GM20000 (cell line): ENCODE measurements at regions not wholly inside any gene's neighbourhood (a gene's known extent, or its start where the extent isn't known, plus 50 kb on each side); places are given as distances from the start of the nearest gene placed in this dataset.

ENCODE experiments used
- DNase-seq: peaks from one replicate; pipeline ENCODE4 v3.0.0; 2012; ENCODE audit warnings: low spot score
- CTCF ChIP-seq: IDR thresholded peaks from 2 replicates; pipeline ENCODE4 v1.5.1; 2012; ENCODE audit warnings: mild to moderate bottlenecking, control low read depth; ENCODE audit errors: extremely low read depth, missing control alignments

- no peak for TF ChIP-seq CTCF
Measured at GRCh38 chr12:46958599-46959290, 120.7 kb upstream of the PCED1B start.

GRCh38 chr12:46959502-46959901 lies 119.9 kb upstream of the PCED1B start:
- no peak for DNase-seq
- TF ChIP-seq CTCF, result no peak

More at GRCh38 chr12:46958599-46959290, 120.7 kb upstream of the PCED1B start:
- DNase-seq, result no peak

- no peak for TF ChIP-seq CTCF
- DNase-seq, result no peak
Measured at GRCh38 chr12:46960681-46961080, 118.7 kb upstream of the PCED1B start.

GRCh38 chr12:46963191-46963590 lies 116.2 kb upstream of the PCED1B start:
- DNase-seq, result no peak
- TF ChIP-seq CTCF, result no peak

GRCh38 chr12:46963977-46964971 lies 115.1 kb upstream of the PCED1B start:
- no peak for DNase-seq
- TF ChIP-seq CTCF, result no peak

GRCh38 chr12:46965137-46965536 lies 114.3 kb upstream of the PCED1B start:
- no peak for DNase-seq
- TF ChIP-seq CTCF, result no peak

GRCh38 chr12:46965880-46966279 lies 113.5 kb upstream of the PCED1B start:
- TF ChIP-seq CTCF, result no peak
- DNase-seq, result no peak
